Psoas muscle (tissue), 7 donors: ENCODE measurements at regions not wholly inside any gene's neighbourhood (a gene's known extent, or its start where the extent isn't known, plus 50 kb on each side); places are given as distances from the start of the nearest gene placed in this dataset.

Experiments
- ATAC-seq, 4 donors: fragments of 200-7000 bp; cut with Tn5 transposase; one replicate each; pipeline ENCODE4 v1.9.1; 2020; ENCODE audit warnings: moderate library complexity in 3 of 4, mild to moderate bottlenecking in 2 of 4
- DNase-seq, 2 donors: peaks; one replicate each; pipeline ENCODE4 v3.0.0-alpha.2; 2020
- H3K27ac ChIP-seq: fragments of 200-600 bp; one replicate; pipeline ENCODE4 v1.8.0; 2022
- H3K27me3 ChIP-seq, 3 donors: fragments of 200-600 bp in 1 of 3; one replicate each; pipeline versions ENCODE4 v1.6.1 to v1.8.0; 2013 to 2022; ENCODE audit warnings: low read length in 2 of 3, mild to moderate bottlenecking in 2 of 3, moderate library complexity in 1 of 3; ENCODE audit not compliant: insufficient read depth in 3 of 3
- H3K36me3 ChIP-seq, 2 donors: fragments of 200-600 bp in 1 of 2; one replicate each; pipeline versions ENCODE4 v1.6.1 to v1.8.0; 2013 to 2022; ENCODE audit warnings: low read depth in 1 of 2, mild to moderate bottlenecking in 1 of 2, moderate library complexity in 1 of 2; ENCODE audit not compliant: insufficient read depth in 1 of 2
- H3K4me1 ChIP-seq: fragments of 200-600 bp; one replicate; pipeline ENCODE4 v1.8.0; 2022
- H3K4me3 ChIP-seq: fragments of 200-600 bp; one replicate; pipeline ENCODE4 v1.8.0; 2022; ENCODE audit warnings: mild to moderate bottlenecking
- H3K9me3 ChIP-seq: fragments of 200-600 bp; one replicate; pipeline ENCODE4 v1.8.0; 2022
- CTCF ChIP-seq: fragments of 200-600 bp; IDR thresholded peaks from one replicate; pipeline ENCODE4 v1.8.0; 2022; ENCODE audit warnings: antibody characterized with exemption
- WGBS, 3 donors: extraction: QIAGEN DNeasy Blood & Tissue Kit; methylation state at CpG; one replicate each; pipeline versions ENCODE4 v1.1.6 to v1.1.7; 2013; 5-methylcytosine and 5-hydroxymethylcytosine counted together
- intact Hi-C, 2 donors: fragments of 100-400 bp; cut with DNase I; formaldehyde crosslinking; loops; one replicate each; pipeline versions ENCODE4 v1.11.0 to v1.14.2; 2022
- donor health status: healthy with polysubstance abuse.
- donor health status: DM: no; HTN: no; CAD: no; lungs with moderate emphysema.
- donor health status: Bipolar disorder and iron deficiency.
- donor health status: healthy.
- donor health status: DM: yes; HTN: yes; CAD: no.
- donor health status: DM: no; HTN: no; CAD: no.
- donor health status: DM: yes; HTN: yes; CAD: no.

- no peak overlapping the region for H3K4me3 ChIP-seq
- H3K27me3 ChIP-seq = no peaks in the 10 kb centered on the region
- no peaks in the 10 kb centered on the region for H3K9me3 ChIP-seq
- ATAC-seq (no peak), DNase-seq (no peak)
- H3K4me1 ChIP-seq = no peaks in the 10 kb centered on the region
- intact Hi-C loops = no loop called here
- TF ChIP-seq CTCF = no peak
- H3K27ac ChIP-seq = no peak overlapping the region
- 26 to 32% (median 30%) methylated on average over 3 of the region's 3 CpGs for WGBS, 3 donors
- H3K36me3 ChIP-seq = no peaks in the 10 kb centered on the region
Measured at GRCh38 chr4:18882468-18882867, 860.9 kb upstream of the LCORL start.

- no peaks in the 10 kb centered on the region for H3K36me3 ChIP-seq
- no peak for TF ChIP-seq CTCF
- ATAC-seq (no peak), DNase-seq (no peak)
- H3K9me3 ChIP-seq = no peaks in the 10 kb centered on the region
- H3K4me3 ChIP-seq = no peak overlapping the region
- H3K27ac ChIP-seq = no peak overlapping the region
- H3K4me1 ChIP-seq = no peaks in the 10 kb centered on the region
- intact Hi-C loops = no loop called here
- H3K27me3 ChIP-seq = no peaks in the 10 kb centered on the region
- 69 to 93% (median 82%) methylated on average over 1 of the region's 1 CpG for WGBS, 3 donors
Measured at GRCh38 chr4:18881556-18881955, 860.0 kb upstream of the LCORL start.

GRCh38 chr4:18880871-18881270 is 859.3 kb upstream of the LCORL start:
- no peaks in the 10 kb centered on the region for H3K4me1 ChIP-seq
- no peaks in the 10 kb centered on the region for H3K9me3 ChIP-seq
- H3K4me3 ChIP-seq = no peak overlapping the region
- no peaks in the 10 kb centered on the region for H3K36me3 ChIP-seq
- no peaks in the 10 kb centered on the region for H3K27me3 ChIP-seq
- TF ChIP-seq CTCF = no peak
- DNase-seq (no peak), ATAC-seq (no peak)
- WGBS, 3 donors = 20 to 31% (median 21%) methylated on average over 2 of the region's 2 CpGs
- intact Hi-C loops = no loop called here
- H3K27ac ChIP-seq = no peak overlapping the region

- Histone ChIP-seq H3K4me3 (no peak overlapping the region), H3K36me3 (no peaks in the 10 kb centered on the region), H3K4me1 (no peaks in the 10 kb centered on the region), H3K27ac (no peak overlapping the region), H3K27me3 (no peaks in the 10 kb centered on the region), H3K9me3 (no peaks in the 10 kb centered on the region)
- 28 to 51% (median 41%) methylated on average over 1 of the region's 1 CpG for WGBS, 3 donors
- TF ChIP-seq CTCF = no peak
- ATAC-seq (no peak), DNase-seq (no peak)
- intact Hi-C loops = no loop called here
Measured at GRCh38 chr4:18878561-18878960, 857.0 kb upstream of the LCORL start.

- no peaks in the 10 kb centered on the region for H3K27me3 ChIP-seq
- WGBS, 3 donors = 29 to 38% (median 30%) methylated on average over 1 of the region's 1 CpG
- no peak overlapping the region for H3K4me3 ChIP-seq
- peaks cover 5% of the 10 kb centered on the region for H3K9me3 ChIP-seq
- no peaks in the 10 kb centered on the region for H3K36me3 ChIP-seq
- no peak overlapping the region for H3K27ac ChIP-seq
- ATAC-seq = no peak
- no peak for TF ChIP-seq CTCF
- no peak for DNase-seq
- H3K4me1 ChIP-seq = no peaks in the 10 kb centered on the region
- intact Hi-C loops = no loop called here
Measured at GRCh38 chr4:18869166-18869565, 847.6 kb upstream of the LCORL start.
